Spleen (tissue), 11 donors: ENCODE measurements at regions not wholly inside any gene's neighbourhood (a gene's known extent, or its start where the extent isn't known, plus 50 kb on each side); places are given as distances from the start of the nearest gene placed in this dataset.
A peak's percentile ranks its signal among the peaks of the same experiment; 100 is the strongest.
"Not testable (repeated sequence)": the region's sequence is repeated elsewhere in the genome, so short reads cannot be mapped to it uniquely, and the experiment has no call there.

ENCODE experiments used
- DNase-seq: peaks from one replicate; pipeline ENCODE4 v3.0.0-alpha.2; 2020
- H3K27ac ChIP-seq, 8 donors: fragments of 200-600 bp; sonication (generic) in 7 of 8; 1 replicate in 4 of 8; 2 replicates in 4 of 8; pipeline versions ENCODE4 v1.5.0 to v1.8.0; 2016 to 2021; ENCODE audit warnings: inconsistent platforms in 4 of 8, mild to moderate bottlenecking in 4 of 8, moderate library complexity in 1 of 8
- H3K27me3 ChIP-seq, 7 donors: fragments of 200-600 bp; sonication (generic) in 6 of 7; replicated peaks in 1 of 7; 1 replicate in 4 of 7; 2 replicates in 3 of 7; pipeline versions ENCODE4 v1.5.0 to v1.8.0; 2016 to 2021; ENCODE audit warnings: inconsistent platforms in 3 of 7, mild to moderate bottlenecking in 1 of 7
- H3K36me3 ChIP-seq, 6 donors: fragments of 200-600 bp; sonication (generic) in 5 of 6; 1 replicate in 4 of 6; 2 replicates in 2 of 6; pipeline versions ENCODE4 v1.5.0 to v1.8.0; 2016 to 2021; ENCODE audit warnings: inconsistent platforms in 2 of 6
- H3K4me1 ChIP-seq, 6 donors: fragments of 200-600 bp; sonication (generic) in 5 of 6; 1 replicate in 3 of 6; 2 replicates in 3 of 6; pipeline versions ENCODE4 v1.5.0 to v1.8.0; 2016 to 2021; ENCODE audit warnings: inconsistent platforms in 3 of 6
- H3K4me3 ChIP-seq, 8 donors: fragments of 200-600 bp; sonication (generic) in 7 of 8; 1 replicate in 4 of 8; 2 replicates in 4 of 8; pipeline versions ENCODE4 v1.5.0 to v1.8.0; 2016 to 2021; ENCODE audit warnings: inconsistent platforms in 4 of 8, mild to moderate bottlenecking in 4 of 8, moderate library complexity in 2 of 8
- H3K9me3 ChIP-seq, 8 donors: fragments of 200-600 bp; sonication (generic) in 7 of 8; 1 replicate in 4 of 8; 2 replicates in 4 of 8; pipeline versions ENCODE4 v1.5.0 to v1.8.0; 2016 to 2021; ENCODE audit warnings: inconsistent platforms in 4 of 8
- POLR2A ChIP-seq, 3 donors: fragments of 450-650 bp; IDR thresholded peaks; one replicate each; pipeline ENCODE4 v1.5.1; 2017; ENCODE audit warnings: antibody characterized with exemption in 3 of 3, mild to moderate bottlenecking in 1 of 3
- POLR2AphosphoS5 ChIP-seq, 3 donors: sonication (generic); formaldehyde crosslinking; IDR thresholded peaks; one replicate each; pipeline ENCODE4 v1.5.1; 2017; ENCODE audit warnings: antibody characterized with exemption in 3 of 3
- WGBS, 5 donors: extraction: QIAGEN DNeasy Blood & Tissue Kit in 3 of 5; methylation state at CpG; one replicate each; pipeline versions ENCODE4 v1.1.5 to v1.1.7; 2013 to 2018; 5-methylcytosine and 5-hydroxymethylcytosine counted together
- intact Hi-C: fragments of 100-400 bp; cut with DNase I; formaldehyde crosslinking; loops from one replicate; pipeline ENCODE4 v1.15.0; 2023; ENCODE audit warnings: low total_unique reads
- TF ChIP-seq, protein P1 (sequence below), 11 experiments: fragments of 200-600 bp in 7 of 11; fragments of 450-650 bp in 4 of 11; sonication (generic) in 4 of 11; IDR thresholded peaks in 8 of 11; conservative IDR thresholded peaks in 3 of 11; 1 replicate in 7 of 11; 2 replicates in 4 of 11; pipeline versions ENCODE4 v1.4.0 to v1.8.0; 2016 to 2021; ENCODE audit warnings: antibody characterized with exemption in 11 of 11, inconsistent platforms in 4 of 11, mild to moderate bottlenecking in 1 of 11
- donor health status: healthy with polysubstance abuse.
- donor health status: DM: no; HTN: no; CAD: no; lungs with moderate emphysema.
- donor health status: DM: no; HTN: no; CAD: no.
- donor health status: Bipolar disorder and iron deficiency.
- donor health status: healthy.
- donor health status: DM: no; HTN: no; CAD: no.
- donor health status: DM: yes; HTN: yes; CAD: no.

DNA sequence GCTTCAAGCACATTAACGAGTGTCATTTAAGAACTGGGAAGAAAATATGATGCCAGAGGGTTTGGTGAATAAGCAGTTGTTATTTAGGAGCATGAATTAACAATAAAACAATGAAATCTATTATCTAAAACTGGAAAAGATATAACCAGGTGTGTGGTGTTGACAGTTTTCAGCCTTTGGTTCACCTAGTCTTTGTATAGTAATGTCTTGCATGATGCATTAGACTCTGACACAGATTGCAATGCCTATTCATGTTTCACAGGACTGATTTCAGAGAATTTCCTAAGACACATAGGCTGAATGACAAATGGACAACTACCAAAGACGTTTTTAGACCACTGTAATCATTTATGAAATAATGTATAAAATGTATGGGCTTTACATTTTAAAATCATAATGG is 135.1 kb upstream of the CAV2 start:
- TF ChIP-seq POLR2A (IDR thresholded peaks at IDR 0.05) (no peak), POLR2AphosphoS5 (IDR thresholded peaks at IDR 0.05) (no peak)
- TF ChIP-seq, protein P1, sequence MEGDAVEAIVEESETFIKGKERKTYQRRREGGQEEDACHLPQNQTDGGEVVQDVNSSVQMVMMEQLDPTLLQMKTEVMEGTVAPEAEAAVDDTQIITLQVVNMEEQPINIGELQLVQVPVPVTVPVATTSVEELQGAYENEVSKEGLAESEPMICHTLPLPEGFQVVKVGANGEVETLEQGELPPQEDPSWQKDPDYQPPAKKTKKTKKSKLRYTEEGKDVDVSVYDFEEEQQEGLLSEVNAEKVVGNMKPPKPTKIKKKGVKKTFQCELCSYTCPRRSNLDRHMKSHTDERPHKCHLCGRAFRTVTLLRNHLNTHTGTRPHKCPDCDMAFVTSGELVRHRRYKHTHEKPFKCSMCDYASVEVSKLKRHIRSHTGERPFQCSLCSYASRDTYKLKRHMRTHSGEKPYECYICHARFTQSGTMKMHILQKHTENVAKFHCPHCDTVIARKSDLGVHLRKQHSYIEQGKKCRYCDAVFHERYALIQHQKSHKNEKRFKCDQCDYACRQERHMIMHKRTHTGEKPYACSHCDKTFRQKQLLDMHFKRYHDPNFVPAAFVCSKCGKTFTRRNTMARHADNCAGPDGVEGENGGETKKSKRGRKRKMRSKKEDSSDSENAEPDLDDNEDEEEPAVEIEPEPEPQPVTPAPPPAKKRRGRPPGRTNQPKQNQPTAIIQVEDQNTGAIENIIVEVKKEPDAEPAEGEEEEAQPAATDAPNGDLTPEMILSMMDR (IDR thresholded peaks at IDR 0.05 in 8 of 11, conservative IDR thresholded peaks at IDR 0.05 in 3 of 11): no peak
- Histone ChIP-seq H3K36me3 (no peaks in the 10 kb centered on the region), H3K27ac (no peak overlapping the region), H3K4me1 (no peaks in the 10 kb centered on the region), H3K9me3 (no peaks in the 10 kb centered on the region), H3K4me3 (no peak overlapping the region), H3K27me3 (no peaks in the 10 kb centered on the region)
- 71 to 86% (median 73%) methylated on average over 2 of the region's 2 CpGs for WGBS, 5 donors
- no peak for DNase-seq
- intact Hi-C loops: no loop called here

GRCh38 chr7:116365797-116366196 is 133.7 kb upstream of the CAV2 start:
- Histone ChIP-seq H3K9me3 (no peaks in the 10 kb centered on the region), H3K36me3 (no peaks in the 10 kb centered on the region), H3K4me1 (no peaks in the 10 kb centered on the region), H3K4me3 (no peak overlapping the region), H3K27me3 (no peaks in the 10 kb centered on the region), H3K27ac (no peak overlapping the region)
- 74 to 87% (median 76%) methylated on average over 5 of the region's 5 CpGs for WGBS, 5 donors
- no peak for DNase-seq
- TF ChIP-seq POLR2AphosphoS5 (IDR thresholded peaks at IDR 0.05): no peak
- TF ChIP-seq POLR2A (IDR thresholded peaks at IDR 0.05): no peak
- TF ChIP-seq, protein P1 (IDR thresholded peaks at IDR 0.05 in 8 of 11, conservative IDR thresholded peaks at IDR 0.05 in 3 of 11): no peak
- intact Hi-C loops: no loop called here

GRCh38 chr7:116367171-116367813 is 132.2 kb upstream of the CAV2 start:
- WGBS, 5 donors: 73 to 88% (median 81%) methylated on average over 4 of the region's 4 CpGs
- Histone ChIP-seq H3K4me1 (no peaks in the 10 kb centered on the region), H3K36me3 (no peaks in the 10 kb centered on the region), H3K9me3 (peaks cover 0 to 13% (median 0%) of the 10 kb centered on the region in 8 donors), H3K4me3 (no peak overlapping the region), H3K27me3 (no peaks in the 10 kb centered on the region), H3K27ac (peak overlapping the region in 6 of 8 donors; percentile 43 to 85 (median 70))
- DNase-seq: no peak
- TF ChIP-seq, protein P1 (IDR thresholded peaks at IDR 0.05 in 8 of 11, conservative IDR thresholded peaks at IDR 0.05 in 3 of 11): no peak
- TF ChIP-seq POLR2AphosphoS5 (IDR thresholded peaks at IDR 0.05) (no peak), POLR2A (IDR thresholded peaks at IDR 0.05) (no peak)
- intact Hi-C loops: no loop called here

GRCh38 chr7:116368965-116369364 is 130.6 kb upstream of the CAV2 start:
- no peak overlapping the region for H3K4me3 ChIP-seq
- peaks cover 0 to 14% (median 0%) of the 10 kb centered on the region in 8 donors for H3K9me3 ChIP-seq
- peak overlapping the region in 7 of 8 donors; percentile 30 to 85 (median 65) for H3K27ac ChIP-seq
- H3K4me1 ChIP-seq: no peaks in the 10 kb centered on the region
- H3K36me3 ChIP-seq: no peaks in the 10 kb centered on the region
- DNase-seq: no peak
- intact Hi-C loops: no loop called here
- H3K27me3 ChIP-seq: no peaks in the 10 kb centered on the region
- WGBS, 5 donors: 52 to 81% (median 67%) methylated on average over 2 of the region's 2 CpGs
- no peak for TF ChIP-seq POLR2A (IDR thresholded peaks at IDR 0.05)
- TF ChIP-seq POLR2AphosphoS5 (IDR thresholded peaks at IDR 0.05): peak in 1 of 3 donors; percentile 81

GRCh38 chr7:116371536-116371935 is 128.0 kb upstream of the CAV2 start:
- H3K27ac ChIP-seq, DNase-seq, H3K4me3 ChIP-seq, intact Hi-C loops, H3K36me3 ChIP-seq, H3K27me3 ChIP-seq, H3K4me1 ChIP-seq: not testable (repeated sequence)
- peaks cover 0 to 14% (median 0%) of the 10 kb centered on the region in 8 donors for H3K9me3 ChIP-seq
- 90 to 99% (median 94%) methylated on average over 7 of the region's 7 CpGs for WGBS, 5 donors

GRCh38 chr7:116373229-116373628 is 126.3 kb upstream of the CAV2 start:
- H3K27me3 ChIP-seq, intact Hi-C loops, DNase-seq, H3K4me1 ChIP-seq, H3K4me3 ChIP-seq, H3K27ac ChIP-seq, H3K36me3 ChIP-seq: not testable (repeated sequence)
- peaks cover 0 to 14% (median 0%) of the 10 kb centered on the region in 8 donors for H3K9me3 ChIP-seq
- WGBS, 5 donors: 40 to 73% (median 59%) methylated on average over 1 to 3 of the region's 3 CpGs; no CpG with 5 or more reads in 2 of the 5 donors
